ENCODE measurements at regions not wholly inside any gene's neighbourhood (a gene's known extent, or its start where the extent isn't known, plus 50 kb on each side); places are given as distances from the start of the nearest gene placed in this dataset.

GRCh38 chr5:104751969-104752368, 1189.4 kb upstream of the NUDT12 start:
- TF ChIP-seq TCF12 (IDR thresholded peaks at IDR 0.05; ENCODE audit: low read depth) (no peak), TAF1 (IDR thresholded peaks at IDR 0.05; ENCODE audit: low read depth) (no peak), NFIC (IDR thresholded peaks at IDR 0.05) (no peak), FOXM1 (IDR thresholded peaks at IDR 0.05; ENCODE audit: borderline replicate concordance, low read depth) (no peak), CREB1 (IDR thresholded peaks at IDR 0.05; ENCODE audit: low read depth) (no peak), EP300 (IDR thresholded peaks at IDR 0.05; ENCODE audit: borderline replicate concordance) (no peak), MAX (IDR thresholded peaks at IDR 0.05) (no peak), YY1 (IDR thresholded peaks at IDR 0.05; ENCODE audit: low read depth) (no peak), USF1 (IDR thresholded peaks at IDR 0.05) (no peak), CEBPB (IDR thresholded peaks at IDR 0.05) (no peak), REST (IDR thresholded peaks at IDR 0.05; ENCODE audit: low read depth) (no peak), ZBTB7A (IDR thresholded peaks at IDR 0.05; ENCODE audit: low read depth) (no peak), RAD21 (IDR thresholded peaks at IDR 0.05; ENCODE audit: low read depth) (no peak)

- TF ChIP-seq RAD21 (IDR thresholded peaks at IDR 0.05; ENCODE audit: low read depth) (no peak), USF1 (IDR thresholded peaks at IDR 0.05) (no peak), NFIC (IDR thresholded peaks at IDR 0.05) (no peak), TEAD4 (IDR thresholded peaks at IDR 0.05) (no peak), EP300 (IDR thresholded peaks at IDR 0.05; ENCODE audit: borderline replicate concordance) (no peak), EGR1 (IDR thresholded peaks at IDR 0.05) (no peak), TCF12 (IDR thresholded peaks at IDR 0.05; ENCODE audit: low read depth) (no peak), CREB1 (IDR thresholded peaks at IDR 0.05; ENCODE audit: low read depth) (no peak), REST (IDR thresholded peaks at IDR 0.05; ENCODE audit: low read depth) (no peak), YY1 (IDR thresholded peaks at IDR 0.05; ENCODE audit: low read depth) (no peak), TAF1 (IDR thresholded peaks at IDR 0.05; ENCODE audit: low read depth) (no peak), FOXM1 (IDR thresholded peaks at IDR 0.05; ENCODE audit: borderline replicate concordance, low read depth) (no peak), MAX (IDR thresholded peaks at IDR 0.05) (no peak), CEBPB (IDR thresholded peaks at IDR 0.05) (no peak), ZBTB7A (IDR thresholded peaks at IDR 0.05; ENCODE audit: low read depth) (no peak)
Measured at GRCh38 chr5:104739905-104740304, 1177.3 kb upstream of the NUDT12 start.

GRCh38 chr5:104739503-104739902, 1176.9 kb upstream of the NUDT12 start:
- TF ChIP-seq CREB1 (IDR thresholded peaks at IDR 0.05; ENCODE audit: low read depth), result no peak
- no peak for TF ChIP-seq YY1 (IDR thresholded peaks at IDR 0.05; ENCODE audit: low read depth)
- no peak for TF ChIP-seq EP300 (IDR thresholded peaks at IDR 0.05; ENCODE audit: borderline replicate concordance)
- TF ChIP-seq REST (IDR thresholded peaks at IDR 0.05; ENCODE audit: low read depth), result no peak
- TF ChIP-seq FOXM1 (IDR thresholded peaks at IDR 0.05; ENCODE audit: borderline replicate concordance, low read depth), result no peak

GRCh38 chr5:104736073-104736472, 1173.5 kb upstream of the NUDT12 start:
- no peak for TF ChIP-seq YY1 (IDR thresholded peaks at IDR 0.05; ENCODE audit: low read depth)
- TF ChIP-seq ZBTB7A (IDR thresholded peaks at IDR 0.05; ENCODE audit: low read depth), result no peak
- TF ChIP-seq TAF1 (IDR thresholded peaks at IDR 0.05; ENCODE audit: low read depth), result no peak
- TF ChIP-seq EP300 (IDR thresholded peaks at IDR 0.05; ENCODE audit: borderline replicate concordance), result no peak
- TF ChIP-seq REST (IDR thresholded peaks at IDR 0.05; ENCODE audit: low read depth), result no peak
- no peak for TF ChIP-seq RAD21 (IDR thresholded peaks at IDR 0.05; ENCODE audit: low read depth)
